GM10266 (cell line): ENCODE measurements at regions not wholly inside any gene's neighbourhood (a gene's known extent, or its start where the extent isn't known, plus 50 kb on each side); places are given as distances from the start of the nearest gene placed in this dataset.

Experiments
- DNase-seq: peaks from one replicate; pipeline ENCODE4 v3.0.0; 2012; ENCODE audit errors: extremely low spot score
- TF ChIP-seq, protein P1 (sequence below): IDR thresholded peaks from 2 replicates; pipeline ENCODE4 v1.5.1; 2012; ENCODE audit warnings: mild to moderate bottlenecking, low read depth; ENCODE audit not compliant: control insufficient read depth, insufficient read depth; ENCODE audit errors: missing control alignments

DNA sequence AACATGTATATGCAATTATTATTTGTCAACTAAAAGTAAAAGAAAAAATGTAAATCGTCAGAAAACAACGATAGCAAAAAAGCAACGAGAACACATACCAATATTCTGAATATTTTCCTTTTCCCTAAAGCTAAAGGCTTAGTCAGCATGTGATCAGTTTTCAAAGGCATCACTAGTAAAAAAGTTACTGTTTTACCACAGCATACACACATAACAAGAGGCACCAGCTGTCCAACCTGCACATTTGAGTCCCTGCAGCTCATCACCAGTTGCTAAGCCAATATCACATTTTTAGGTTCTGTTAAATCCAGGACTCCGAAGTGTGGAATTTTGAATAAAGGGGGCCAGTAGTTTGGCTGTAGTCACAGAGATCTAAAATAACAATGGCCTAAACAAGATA is 203.8 kb downstream of the ADGRA3 start:
- TF ChIP-seq, protein P1, sequence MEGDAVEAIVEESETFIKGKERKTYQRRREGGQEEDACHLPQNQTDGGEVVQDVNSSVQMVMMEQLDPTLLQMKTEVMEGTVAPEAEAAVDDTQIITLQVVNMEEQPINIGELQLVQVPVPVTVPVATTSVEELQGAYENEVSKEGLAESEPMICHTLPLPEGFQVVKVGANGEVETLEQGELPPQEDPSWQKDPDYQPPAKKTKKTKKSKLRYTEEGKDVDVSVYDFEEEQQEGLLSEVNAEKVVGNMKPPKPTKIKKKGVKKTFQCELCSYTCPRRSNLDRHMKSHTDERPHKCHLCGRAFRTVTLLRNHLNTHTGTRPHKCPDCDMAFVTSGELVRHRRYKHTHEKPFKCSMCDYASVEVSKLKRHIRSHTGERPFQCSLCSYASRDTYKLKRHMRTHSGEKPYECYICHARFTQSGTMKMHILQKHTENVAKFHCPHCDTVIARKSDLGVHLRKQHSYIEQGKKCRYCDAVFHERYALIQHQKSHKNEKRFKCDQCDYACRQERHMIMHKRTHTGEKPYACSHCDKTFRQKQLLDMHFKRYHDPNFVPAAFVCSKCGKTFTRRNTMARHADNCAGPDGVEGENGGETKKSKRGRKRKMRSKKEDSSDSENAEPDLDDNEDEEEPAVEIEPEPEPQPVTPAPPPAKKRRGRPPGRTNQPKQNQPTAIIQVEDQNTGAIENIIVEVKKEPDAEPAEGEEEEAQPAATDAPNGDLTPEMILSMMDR, result no peak

DNA sequence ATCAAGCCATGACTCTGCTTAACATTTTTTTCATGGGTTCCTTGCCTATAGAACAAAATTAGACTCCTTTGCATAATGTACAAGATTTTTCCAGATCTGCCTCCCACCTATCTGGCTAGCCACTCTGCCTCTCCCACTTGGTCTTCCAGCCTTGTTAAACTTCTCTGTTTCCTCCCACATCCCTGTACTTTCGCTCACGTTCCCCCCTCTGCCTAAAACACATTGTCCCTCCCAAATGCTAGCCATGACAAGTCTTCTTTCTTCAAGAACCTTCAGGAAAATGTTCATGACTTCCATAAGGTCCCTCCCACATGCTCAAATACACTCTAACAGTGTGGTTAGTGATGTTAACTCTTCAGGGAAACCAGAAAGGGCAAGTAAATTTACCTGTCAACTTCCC is 214.6 kb downstream of the ADGRA3 start:
- TF ChIP-seq, protein P1, result no peak
- DNase-seq, result no peak

More for the DNA sequence above, 203.8 kb downstream of the ADGRA3 start:
- no peak for DNase-seq

DNA sequence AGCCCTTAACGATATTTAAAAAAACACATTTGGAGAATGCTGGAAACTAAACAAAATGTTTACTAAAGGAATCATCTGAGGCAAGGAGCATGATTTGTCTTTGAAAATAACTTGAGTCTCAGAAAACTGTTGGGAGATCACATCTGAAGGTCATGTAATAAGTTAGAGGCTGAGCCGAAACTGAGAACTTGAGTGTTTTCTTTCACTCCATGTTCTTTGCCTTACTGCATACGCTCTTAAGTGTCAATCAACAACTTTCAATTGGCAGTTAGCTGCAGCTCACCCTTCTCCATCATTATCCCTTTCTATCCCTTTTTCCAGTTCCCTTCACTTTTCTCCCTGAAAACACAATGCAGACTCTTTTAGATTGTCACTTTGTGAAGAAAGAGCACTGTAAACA is 216.2 kb downstream of the ADGRA3 start:
- DNase-seq, result no peak
- TF ChIP-seq, protein P1, result no peak

DNA sequence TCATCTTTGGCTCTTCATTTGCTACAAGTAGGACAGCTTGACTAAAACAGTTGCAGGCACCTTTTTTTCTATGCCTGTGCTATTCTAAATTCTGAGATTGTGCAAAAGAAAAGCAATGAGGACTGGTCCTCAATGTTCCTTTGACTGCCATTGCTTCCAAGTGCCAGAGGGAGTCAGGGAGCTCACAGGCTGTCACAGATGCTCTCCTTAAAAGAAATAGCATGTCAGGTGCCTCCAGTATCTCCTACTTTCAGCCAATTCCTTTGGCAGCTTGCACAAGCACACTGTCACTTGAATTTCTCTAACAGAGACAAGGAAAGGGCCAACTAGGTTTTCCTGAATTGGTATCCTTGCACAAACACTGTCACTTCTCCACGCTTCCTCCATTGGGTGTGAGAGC is 228.2 kb downstream of the ADGRA3 start:
- DNase-seq, result no peak
- TF ChIP-seq, protein P1, result no peak

DNA sequence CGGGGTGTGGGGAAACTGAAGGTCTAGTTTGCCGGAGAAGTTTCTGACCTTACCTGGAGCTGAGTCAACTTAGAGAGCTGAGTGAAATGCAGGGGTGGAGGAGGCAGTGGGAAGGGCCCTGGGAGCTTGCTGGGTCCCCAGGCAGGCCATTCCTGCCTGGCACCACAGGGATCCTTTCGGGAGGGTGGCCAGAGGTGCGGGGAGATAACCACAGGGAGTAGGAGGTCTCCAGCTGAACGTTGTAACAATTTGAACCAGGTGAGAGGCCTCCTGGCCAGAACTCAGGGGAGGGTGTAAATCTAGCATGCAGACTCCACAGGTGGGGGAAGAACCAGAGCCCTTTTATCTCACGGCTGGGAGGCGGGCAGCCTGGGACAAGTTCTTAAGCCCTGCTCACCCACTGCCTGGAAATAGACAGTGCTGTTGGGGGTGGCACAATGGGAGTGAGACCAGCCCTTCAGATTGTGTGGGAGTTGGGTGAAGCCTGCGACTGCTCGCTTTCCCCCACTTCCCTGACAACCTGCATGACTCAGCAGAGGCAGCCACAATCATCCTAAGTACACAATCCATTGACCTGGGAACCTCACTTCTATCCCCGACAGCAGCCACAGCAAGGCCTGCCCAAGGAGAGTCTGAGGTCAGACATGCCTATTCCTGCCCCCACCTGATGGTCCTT is 247.4 kb downstream of the ADGRA3 start:
- no peak for DNase-seq
- TF ChIP-seq, protein P1, result no peak

DNA sequence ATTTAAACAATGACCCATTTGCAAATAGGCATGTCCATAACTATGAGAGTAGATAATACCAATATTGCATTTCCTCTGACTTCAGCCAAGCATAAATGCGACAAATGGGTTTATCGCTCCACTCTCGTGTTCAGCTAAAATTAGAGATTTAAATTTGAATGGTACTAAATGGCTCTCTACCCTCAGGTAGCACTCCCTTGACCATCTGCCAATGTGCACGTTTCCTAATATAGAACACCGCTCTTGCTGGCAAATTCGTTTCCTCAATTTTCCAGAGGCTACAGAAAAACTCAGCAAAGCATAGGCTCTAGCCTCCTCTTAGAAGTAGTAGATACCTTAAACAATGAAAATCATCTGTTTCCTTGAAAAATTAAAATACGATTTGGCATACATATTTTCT is 251.6 kb downstream of the ADGRA3 start:
- TF ChIP-seq, protein P1, result no peak
- no peak for DNase-seq

DNA sequence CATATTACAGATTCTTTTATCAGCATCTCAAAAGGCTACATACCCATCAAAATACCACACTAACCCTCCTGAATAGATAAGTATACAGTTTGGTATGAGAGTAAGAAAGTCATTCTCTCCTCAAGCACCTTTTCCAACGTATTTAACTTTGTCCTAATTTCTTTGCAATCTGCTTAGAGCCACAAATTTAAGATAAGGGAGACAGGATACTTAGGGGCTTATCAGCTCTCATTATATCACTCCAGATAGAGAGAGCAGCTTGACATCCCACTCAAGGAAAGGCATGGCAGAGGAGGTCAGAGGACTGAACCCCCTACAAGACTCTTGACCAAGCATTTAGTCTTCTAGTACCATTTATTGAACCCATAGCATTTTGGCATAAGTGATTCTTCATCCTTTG is 262.4 kb downstream of the ADGRA3 start:
- TF ChIP-seq, protein P1, result no peak
- no peak for DNase-seq
